ENCODE measurements at regions not wholly inside any gene's neighbourhood (a gene's known extent, or its start where the extent isn't known, plus 50 kb on each side); places are given as distances from the start of the nearest gene placed in this dataset.

GRCh38 chrX:44042116-44042515, 68.9 kb upstream of the NDP start:
- no peak for TF ChIP-seq CTCF (IDR thresholded peaks at IDR 0.05; ENCODE audit: low read depth, low read length)

GRCh38 chrX:44040406-44040805, 67.2 kb upstream of the NDP start:
- no peak for DNase-seq (ENCODE audit: extremely low read depth, low read depth)
- no peak for TF ChIP-seq CTCF (IDR thresholded peaks at IDR 0.05; ENCODE audit: low read depth, low read length)

More at GRCh38 chrX:44042116-44042515, 68.9 kb upstream of the NDP start:
- peak; percentile 4 for DNase-seq (ENCODE audit: extremely low read depth, low read depth)

- no peak for DNase-seq (ENCODE audit: extremely low read depth, low read depth)
- no peak for TF ChIP-seq CTCF (IDR thresholded peaks at IDR 0.05; ENCODE audit: low read depth, low read length)
Measured at GRCh38 chrX:44039556-44039955, 66.4 kb upstream of the NDP start.

- TF ChIP-seq CTCF (IDR thresholded peaks at IDR 0.05; ENCODE audit: low read depth, low read length), result no peak
- DNase-seq (ENCODE audit: extremely low read depth, low read depth), result peak; percentile 27
Measured at GRCh38 chrX:44036336-44036735, 63.1 kb upstream of the NDP start.

- TF ChIP-seq CTCF (IDR thresholded peaks at IDR 0.05; ENCODE audit: low read depth, low read length), result no peak
- DNase-seq (ENCODE audit: extremely low read depth, low read depth), result no peak
Measured at GRCh38 chrX:44035571-44035970, 62.4 kb upstream of the NDP start.

- TF ChIP-seq CTCF (IDR thresholded peaks at IDR 0.05; ENCODE audit: low read depth, low read length), result no peak
Measured at GRCh38 chrX:44032479-44032878, 59.3 kb upstream of the NDP start.

GRCh38 chrX:44025555-44025954, 52.4 kb upstream of the NDP start:
- TF ChIP-seq CTCF (IDR thresholded peaks at IDR 0.05; ENCODE audit: low read depth, low read length), result no peak
- DNase-seq (ENCODE audit: extremely low read depth, low read depth), result no peak

More at GRCh38 chrX:44032479-44032878, 59.3 kb upstream of the NDP start:
- no peak for DNase-seq (ENCODE audit: extremely low read depth, low read depth)
